Stimulated activated CD4-positive, alpha-beta T cell treated with anti-CD3 and anti-CD28 coated beads, Interleukin-4, amount 100 ng/mL, for 1 hour (primary cell): ENCODE measurements at regions not wholly inside any gene's neighbourhood (a gene's known extent, or its start where the extent isn't known, plus 50 kb on each side); places are given as distances from the start of the nearest gene placed in this dataset.
"Not testable (repeated sequence)": the region's sequence is repeated elsewhere in the genome, so short reads cannot be mapped to it uniquely, and the experiment has no call there.

Experiments
- DNase-seq: peaks from one replicate; pipeline ENCODE4 v3.0.0-alpha.2; 2020

DNA sequence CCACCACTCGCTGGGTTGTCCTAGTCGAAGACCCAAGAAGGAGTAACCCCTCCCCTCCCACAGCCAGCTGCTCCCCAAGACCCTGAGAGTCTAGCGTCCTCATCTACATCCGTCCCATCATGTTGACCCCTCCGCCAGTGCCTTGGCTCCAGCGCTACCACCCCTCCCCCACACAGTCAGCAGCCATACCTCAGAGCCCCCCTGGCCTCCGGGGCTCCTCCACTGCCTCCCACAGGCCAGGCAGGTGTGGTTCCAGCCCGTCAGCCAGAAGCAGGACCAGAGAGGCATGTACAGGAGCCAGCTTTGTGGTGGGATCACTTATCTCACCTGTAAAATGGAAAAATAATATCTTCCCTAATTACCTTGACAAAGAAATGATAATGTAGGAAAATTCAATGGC lies 51.5 kb upstream of the PHF21B start:
- no peak for DNase-seq

DNA sequence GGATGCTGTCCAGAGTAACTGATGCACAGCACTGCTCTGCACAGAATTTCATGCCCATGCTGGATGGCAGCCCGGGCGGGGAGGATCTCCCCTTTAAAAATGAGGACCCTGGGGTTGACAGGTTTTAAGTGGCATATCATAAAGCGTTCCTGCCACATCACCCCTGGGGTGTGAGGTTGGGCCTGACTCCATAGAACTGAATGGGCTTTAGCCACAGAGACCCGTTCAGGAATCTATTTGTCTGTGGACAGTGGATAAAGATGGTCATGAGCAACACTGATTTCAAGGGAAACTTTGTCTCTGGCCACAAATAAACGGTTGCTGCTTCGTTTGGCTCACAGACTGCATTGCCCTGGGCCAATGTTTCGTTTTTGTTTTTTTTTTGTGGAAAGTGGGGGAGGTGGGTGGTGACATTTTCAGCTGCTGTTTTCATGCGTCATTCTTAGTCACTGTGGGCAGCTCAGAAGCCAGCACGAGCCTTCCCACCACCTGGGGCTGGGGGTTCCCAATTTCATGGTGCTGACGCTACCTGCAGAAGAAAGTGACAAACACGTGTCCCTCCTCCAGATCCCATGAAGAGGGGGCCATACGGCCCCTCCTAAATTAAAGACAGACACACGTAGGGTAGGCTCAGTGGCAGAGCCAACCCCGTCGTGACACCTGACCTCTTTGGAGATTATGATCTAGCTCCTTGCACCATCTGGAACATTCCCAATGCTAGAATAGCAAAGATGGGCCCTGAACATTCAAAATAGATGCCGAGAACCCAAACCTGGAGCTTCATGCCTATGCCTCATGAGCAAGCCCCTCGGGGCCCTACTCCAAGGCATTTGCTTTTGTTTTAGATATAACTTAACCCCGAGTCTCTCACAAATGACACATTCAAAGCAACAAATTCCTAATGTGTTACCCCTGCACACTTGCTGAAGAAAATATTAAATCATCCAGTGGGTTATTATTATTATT lies 54.8 kb upstream of the PHF21B start:
- DNase-seq, result peak; percentile 61

DNA sequence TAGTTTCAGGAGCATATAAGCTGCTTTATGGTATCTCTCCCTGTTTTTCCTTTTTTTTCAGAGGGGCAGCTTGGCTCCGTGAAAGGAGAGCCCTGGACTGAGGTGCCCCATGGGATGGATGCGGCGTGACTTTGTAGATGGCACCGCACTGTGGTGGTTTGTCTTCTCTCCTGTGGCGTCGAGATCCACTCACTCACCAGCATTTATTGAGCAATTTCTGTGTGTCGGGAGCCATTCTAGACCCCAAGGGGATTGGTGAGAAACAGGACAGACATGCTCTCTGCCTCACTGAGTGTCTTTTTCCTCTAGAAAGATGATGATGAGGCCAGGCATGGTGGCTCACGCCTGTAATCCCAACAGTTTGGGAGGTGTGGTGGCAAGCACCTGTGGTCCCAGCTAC lies 55.9 kb upstream of the PHF21B start:
- DNase-seq, result no peak

DNA sequence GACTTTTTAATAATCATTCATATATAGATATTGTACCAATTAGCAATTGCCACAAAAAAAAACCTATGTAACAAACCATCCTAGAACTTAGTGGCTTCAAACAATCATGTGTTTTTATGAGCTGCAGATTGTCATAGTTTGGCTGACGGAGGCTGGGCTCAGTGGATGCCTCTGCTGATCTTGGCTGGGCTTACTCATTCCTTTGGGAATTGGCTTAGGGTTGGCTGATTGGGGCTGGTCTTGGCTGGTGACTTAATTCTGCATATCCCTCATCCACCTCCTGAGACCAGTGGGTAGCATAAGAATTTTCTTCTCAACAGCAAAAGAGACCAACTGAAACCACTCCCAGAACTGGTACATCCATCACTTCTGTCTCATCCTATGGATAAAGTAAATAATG lies 57.9 kb upstream of the PHF21B start:
- no peak for DNase-seq

DNA sequence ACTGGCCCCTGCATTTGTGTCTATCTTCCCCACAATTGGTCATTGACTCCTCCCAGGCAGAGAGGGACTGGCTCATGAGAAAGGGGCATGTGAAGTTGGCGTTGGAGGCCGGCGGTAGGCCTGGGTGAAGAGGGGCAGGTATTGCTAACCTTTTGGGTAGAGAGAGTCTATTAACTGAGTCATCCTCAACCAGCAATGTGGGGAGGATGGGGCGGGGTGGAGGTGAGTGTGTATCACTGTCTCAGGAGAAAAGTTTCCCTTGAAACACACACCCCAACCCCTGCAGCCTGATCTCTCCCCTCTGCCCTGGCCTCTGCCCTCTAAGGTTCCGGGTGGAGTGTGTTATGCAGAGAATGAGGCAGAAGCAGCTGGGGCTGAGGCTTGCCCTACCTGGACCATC lies 60.1 kb upstream of the PHF21B start:
- peak; percentile 21 for DNase-seq

DNA sequence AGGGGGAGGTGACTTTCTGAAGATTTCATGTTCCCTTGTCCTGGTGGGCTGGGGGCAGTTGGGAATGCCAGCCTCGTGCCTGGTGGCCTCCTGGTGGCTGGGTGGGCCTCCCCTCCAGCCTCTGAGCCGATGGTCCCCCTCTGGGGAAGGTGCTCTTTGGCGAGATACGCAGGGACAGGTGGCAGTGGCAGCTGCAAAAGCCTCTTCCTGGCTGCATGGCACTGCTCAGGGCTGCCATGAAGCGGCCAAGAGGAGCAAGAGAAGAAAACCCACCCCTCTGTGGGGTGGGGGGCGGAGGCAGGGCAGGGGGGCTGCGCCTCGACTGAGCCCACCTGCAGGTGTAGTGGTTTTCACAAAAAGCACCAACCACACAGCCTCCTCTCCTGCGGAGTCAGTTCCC lies 61.8 kb upstream of the PHF21B start:
- DNase-seq, result no peak

DNA sequence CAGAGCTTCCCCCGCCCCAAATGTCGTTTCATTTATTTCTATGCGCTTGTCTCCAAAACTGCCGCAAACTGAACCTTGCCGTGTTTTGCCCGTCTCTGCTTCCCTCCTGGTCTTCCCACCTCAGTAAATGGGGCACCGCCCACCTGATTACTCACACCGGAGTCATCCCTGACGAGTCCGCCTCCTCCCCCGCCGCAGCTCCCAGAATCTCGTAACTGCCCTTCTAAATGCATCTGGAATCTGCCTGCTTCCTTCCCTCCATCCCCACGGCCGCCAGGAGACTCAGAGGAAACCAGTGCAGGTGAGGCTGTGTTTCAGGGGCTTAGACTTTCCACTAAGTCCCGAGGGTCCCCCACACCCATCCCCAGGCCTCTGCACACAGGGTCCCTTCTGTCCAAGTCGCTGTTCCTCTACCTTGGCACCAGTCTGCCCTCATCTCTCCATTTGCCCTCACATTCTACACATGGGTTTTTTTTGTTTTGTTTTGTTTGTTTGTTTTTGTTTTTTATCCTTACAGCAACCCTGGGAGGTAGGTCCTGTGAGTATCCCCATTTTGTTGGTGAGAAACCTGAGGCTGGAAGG lies 62.6 kb upstream of the PHF21B start:
- DNase-seq, result no peak

DNA sequence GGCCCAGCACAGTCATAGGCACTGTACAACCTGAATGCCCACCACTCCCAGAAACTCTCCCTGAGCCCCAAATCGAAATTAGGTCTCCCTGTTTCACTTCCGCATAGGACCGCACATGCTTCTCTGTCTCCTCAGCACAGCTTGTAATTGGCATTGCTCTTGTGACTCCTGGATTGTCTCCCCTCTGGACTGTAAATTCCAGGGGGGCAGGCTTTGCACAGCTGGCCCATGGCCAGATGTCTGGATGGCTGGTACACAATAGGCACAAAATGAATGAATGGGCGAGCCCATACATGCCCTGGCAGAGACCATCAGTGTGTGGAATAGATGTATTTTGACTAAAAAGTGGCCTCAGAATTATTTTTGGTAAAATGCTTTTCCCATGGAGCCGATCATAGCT lies 63.3 kb upstream of the PHF21B start:
- DNase-seq, result no peak

DNA sequence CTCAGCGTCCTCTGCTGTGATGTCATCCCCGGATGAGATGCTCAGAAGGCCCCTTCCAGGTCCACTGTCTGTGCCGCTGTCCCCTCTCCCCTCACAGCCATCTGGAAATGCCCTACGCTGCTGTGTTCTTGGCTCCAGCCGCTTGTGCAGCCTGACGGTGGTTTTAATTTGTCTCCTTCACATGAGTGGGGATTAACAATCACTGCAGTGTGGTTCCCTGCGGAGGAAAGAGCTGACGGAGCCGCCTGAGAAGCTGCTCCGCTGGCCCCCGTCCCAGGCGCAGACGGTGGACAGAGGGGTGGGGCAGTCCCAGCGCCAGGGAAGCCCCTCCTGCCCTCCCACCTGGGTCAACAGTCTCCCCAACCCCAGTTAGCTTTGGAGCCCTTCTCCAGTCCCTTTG lies 67.5 kb upstream of the PHF21B start:
- no peak for DNase-seq

DNA sequence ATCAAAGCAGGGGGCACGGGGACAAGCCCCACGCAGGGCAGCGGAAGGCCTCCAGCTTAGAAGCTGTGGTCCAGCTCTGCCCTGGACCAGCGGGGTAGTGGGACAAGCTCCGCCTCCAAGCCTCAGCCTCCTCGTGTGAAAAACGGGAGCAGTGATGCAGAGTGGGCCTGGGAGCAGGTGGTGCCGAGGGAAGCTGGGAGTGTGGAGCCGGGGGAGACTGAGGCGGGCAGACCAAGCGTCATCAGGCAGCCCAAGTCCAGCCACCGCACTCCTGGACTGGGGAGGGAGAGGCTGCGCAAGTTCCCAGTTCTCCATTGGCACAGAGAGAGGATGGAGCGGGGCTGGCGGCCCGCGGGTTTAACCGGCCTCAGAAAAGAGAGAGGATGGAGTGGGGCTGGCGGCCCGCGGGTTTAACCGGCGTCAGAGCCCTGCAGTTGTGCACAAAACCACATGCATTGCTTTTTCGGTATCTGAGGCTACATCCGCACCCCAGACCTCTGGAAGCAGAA lies 68.1 kb upstream of the PHF21B start:
- no peak for DNase-seq

DNA sequence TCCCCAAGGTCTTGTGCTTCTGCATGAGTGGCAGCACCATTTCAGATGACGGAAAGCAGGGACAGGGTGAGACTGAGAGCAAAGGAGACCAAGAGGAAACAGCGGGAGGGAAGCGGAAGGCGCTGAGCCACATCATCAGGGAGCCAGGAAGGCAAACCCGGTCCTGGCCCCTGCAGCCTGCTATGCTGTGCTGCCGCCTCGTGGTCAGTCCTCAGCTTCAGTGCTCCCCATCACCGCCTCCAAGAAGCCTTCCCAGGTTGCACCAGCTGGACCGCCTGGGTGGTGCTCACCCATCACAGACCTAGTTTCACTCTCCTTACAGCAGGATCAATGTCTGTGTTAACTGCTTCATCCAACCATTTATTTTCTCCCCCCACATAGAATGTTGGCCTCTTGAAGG lies 73.0 kb upstream of the PHF21B start:
- peak; percentile 8 for DNase-seq

DNA sequence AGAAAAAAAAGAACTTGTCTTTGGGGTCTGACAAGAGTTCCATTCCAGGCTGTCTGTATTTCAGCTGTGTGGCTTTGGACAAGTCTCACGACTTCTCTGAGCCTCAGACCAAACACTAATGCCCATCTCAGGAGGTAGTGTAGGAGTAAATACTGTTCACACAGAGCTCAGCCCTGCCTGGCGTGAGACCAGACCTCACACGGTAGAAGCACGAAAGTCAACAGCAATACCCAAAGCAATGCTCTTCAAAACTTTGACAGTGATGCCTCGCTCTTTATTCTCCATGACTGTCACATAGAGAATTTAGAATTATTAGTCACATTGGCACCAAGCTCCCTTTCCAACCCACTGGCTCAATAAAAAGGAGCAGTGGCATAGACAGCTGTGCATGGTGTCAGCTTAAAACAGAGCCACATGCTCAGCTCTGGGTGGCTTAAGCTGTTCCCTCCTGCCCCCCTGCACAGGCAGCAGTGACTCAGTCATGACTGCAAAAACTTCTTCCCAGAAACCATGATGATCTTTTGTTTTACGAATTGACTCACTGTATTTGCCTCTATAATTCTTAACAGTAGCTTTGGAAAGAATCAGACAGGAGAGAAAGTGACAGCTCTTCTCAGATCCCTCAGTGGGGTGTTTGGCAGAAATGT lies 74.0 kb upstream of the PHF21B start:
- DNase-seq, result peak; percentile 15

DNA sequence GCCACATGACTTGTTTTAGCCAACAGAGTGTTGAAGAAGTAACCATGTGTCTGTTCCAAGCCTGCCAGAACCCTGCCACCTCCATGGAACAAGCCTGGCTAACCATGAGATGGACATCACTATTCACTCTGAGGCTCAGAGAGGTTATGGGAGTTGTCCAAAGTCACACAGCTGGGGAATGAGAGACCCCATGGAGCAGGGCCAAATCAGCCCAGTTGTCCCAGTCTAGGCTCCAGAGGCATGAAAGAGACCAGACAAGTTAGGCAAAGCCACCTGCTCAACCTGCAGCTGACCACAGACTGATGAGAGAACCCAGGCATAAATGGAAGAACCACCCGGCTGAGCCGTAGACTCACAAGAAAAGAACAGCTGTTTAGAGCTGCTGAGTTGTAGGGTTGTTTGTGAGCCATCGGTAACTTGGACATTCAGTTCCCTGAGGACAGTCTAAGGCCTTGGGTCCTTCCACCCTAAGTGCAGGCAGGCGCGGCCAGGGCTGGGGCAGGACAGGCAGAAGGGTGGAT lies 74.7 kb upstream of the PHF21B start:
- no peak for DNase-seq

DNA sequence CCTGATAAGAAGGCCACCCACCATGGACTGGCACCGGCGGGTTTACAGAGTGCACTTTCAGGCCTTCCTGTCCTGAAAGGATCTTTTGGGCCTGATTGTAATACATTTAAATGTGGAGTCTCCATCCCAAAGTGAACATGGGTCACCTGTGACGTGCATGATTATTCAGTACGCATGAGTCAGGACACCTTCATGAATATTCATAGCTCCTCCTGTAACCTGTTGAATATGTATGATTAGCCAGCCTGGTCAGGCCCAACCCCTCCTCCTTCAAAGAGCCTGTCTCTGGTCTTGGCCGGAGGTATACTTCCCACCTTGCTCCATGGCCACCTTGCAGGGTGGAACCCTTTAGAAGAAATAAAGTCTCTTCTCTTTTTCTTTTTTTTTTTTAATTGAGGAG lies 75.9 kb upstream of the NUP50 start:
- no peak for DNase-seq

DNA sequence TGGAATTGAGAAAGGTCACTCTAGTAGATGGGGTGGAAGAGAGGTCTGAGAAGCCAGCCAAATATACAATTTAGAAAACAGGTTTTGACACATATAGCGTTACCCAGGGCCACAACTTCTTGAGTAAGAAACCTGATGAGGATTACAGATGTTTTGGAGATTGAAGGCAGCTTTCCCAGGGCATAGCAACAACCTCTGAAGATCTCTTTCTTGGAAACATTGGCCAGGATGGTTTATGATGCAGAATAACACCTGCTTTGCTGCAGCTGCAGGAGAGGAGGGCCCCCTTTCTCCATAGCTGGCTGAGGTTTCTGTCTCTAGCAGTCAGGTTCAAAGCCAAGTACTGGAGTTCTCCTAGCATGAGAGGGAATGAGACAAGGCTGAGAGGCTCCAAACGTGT lies 75.1 kb upstream of the NUP50 start:
- DNase-seq, result no peak

DNA sequence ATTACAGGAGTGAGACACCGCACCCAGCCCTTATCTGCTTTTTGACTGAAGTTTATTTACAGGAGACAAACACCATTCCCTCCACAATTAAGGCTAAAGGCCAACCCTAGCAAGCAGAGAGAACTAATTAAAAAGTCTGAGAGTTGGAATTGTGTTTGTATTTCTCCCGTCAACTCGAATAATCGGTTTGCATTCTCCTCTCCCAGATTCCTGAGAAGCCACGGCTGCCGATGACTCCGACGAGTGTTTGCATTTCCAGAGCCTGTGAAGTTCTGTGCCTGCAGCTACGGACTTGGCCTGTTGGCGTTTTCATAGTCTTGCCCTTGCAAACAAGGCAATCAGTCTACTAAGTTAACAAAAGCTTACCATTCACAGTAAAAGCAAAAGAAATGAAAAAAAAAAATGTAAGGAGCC lies 73.2 kb upstream of the NUP50 start:
- no peak for DNase-seq

DNA sequence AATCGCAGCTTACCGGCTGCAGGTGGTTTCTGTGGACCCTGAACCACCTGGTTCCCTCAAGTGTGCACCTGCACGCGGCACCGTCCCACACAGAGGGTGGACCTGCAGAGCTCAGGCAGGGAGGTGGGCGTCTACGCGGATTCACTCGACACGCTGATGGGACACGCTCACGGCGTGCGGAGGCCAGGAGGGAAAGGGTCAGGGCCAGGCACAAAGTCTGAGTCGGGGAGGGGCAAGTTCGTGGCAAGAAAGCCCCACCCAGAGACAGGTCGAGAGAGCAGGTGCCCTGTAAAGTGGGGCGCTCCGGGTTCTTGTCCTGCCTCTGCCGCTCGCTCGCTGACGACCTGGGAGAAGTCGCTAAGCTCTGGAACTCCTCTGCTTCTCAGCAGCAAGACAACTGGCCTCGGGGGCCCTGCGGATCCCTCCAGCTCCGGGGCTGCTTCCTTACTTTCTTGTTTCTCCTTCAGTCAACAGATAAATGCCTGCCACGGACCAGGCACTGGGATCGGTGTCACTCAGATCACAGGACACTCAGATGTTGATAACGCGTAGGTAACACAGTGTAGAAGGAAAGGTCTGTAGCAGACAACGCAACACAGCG lies 72.4 kb upstream of the NUP50 start:
- no peak for DNase-seq

DNA sequence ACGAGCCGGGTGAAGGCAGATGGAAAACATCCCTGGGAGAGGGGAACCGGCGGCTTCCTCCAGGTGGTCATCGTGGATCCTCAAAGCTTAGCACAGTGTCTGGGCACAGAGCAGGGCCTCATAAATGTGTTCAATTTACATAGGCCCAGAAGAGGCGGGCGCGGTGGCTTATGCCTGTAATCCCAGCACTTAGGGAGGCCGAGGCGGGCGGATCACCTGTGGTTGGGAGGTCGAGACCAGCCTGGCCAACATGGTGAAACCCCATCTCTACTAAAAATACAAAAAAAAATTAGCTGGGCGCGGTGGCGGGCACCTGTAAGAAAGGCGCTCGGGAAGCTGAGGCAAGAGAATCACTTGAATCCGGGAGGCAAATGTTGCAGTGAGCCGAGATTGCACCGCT lies 71.8 kb upstream of the NUP50 start:
- DNase-seq, result not testable (repeated sequence)

DNA sequence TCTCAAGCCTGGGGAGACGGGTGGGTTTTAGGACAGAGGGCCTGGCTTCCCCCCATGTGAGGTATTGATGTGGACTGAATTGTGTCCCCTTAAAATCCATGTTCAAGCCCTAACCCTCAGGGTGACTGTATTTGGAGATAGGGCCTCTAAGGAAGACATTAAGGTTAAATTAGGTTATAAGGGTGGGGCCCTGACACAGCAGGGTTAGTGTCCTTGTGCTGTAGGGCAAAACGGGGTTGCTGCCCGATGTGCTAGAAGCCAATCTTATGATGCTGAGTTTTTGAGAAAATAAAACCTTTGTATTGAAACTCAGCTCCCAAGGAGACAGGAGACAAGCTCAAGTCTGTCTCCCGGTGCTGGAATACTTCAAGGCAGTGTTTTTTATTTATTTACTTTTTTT lies 71.1 kb upstream of the NUP50 start:
- no peak for DNase-seq

DNA sequence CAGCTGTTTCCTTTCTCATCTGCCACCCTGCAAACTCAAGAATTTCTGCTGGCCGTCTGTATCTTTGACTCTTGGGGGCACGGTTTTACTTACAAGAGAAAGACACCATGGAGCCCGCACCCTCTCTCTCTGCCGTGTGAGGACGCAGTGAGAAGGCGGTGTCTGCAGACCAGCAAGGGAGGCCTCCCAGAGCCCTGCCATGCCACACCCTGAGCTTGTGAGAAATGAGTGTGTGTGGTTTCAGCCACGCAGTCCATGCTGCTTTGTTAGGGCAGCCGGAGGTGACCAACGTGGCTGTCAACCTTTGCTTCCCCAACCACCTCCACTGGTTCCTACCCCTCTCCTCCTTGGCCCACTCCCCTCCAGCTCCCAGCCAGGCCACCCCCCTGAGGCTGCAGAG lies 70.1 kb upstream of the NUP50 start:
- DNase-seq, result no peak

DNA sequence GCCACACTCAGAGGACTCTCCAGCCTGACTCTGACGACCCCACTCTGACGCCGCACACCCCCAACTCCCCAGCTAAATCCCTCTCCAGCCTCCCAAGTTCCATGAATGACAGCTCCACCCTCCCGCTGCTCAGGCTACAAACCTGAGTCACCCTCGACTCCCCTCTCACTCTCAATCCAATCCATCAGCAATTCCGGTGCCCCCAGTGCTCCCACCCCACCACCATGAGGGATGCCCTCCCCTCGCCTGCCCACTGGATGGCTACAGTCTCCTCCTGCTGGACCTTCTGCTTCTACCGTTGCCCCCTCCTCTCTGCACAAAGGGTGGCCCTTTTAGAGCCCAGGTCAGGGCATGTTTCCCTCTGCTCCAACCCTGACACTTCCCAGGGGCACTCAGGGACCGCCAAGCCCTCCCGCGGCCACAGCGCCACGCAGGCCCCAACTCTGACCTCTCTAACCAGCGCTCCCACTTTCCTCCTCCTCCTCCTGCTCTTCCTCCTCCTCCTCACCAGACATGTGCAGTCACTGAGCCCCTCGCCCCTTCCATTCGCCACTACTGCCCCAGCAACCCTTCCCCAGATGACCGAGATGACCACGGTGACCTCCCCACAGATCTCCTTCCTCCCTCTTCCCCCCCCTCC lies 69.5 kb upstream of the NUP50 start:
- DNase-seq, result no peak

DNA sequence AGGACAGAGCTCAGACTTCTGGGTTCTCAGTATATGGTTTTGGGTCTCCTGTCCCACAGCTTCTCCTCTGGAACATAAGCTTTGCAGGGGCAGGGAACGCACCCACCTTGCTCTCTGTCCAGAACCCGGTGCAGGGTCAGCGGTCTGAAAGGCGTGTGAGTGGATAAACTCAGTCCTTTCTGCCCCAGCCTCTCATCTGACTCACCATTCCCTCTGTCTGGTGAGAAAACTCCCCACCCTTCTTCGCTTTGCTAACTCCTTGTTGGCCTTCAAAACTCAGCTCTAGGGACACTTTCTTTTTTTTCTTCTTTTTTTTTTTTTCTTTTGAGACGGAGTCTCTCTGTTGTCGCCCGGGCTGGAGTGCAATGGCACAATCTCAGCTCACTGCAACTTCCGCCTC lies 68.9 kb upstream of the NUP50 start:
- no peak for DNase-seq
